ENCODE measurements at regions not wholly inside any gene's neighbourhood (a gene's known extent, or its start where the extent isn't known, plus 50 kb on each side); places are given as distances from the start of the nearest gene placed in this dataset.

DNA sequence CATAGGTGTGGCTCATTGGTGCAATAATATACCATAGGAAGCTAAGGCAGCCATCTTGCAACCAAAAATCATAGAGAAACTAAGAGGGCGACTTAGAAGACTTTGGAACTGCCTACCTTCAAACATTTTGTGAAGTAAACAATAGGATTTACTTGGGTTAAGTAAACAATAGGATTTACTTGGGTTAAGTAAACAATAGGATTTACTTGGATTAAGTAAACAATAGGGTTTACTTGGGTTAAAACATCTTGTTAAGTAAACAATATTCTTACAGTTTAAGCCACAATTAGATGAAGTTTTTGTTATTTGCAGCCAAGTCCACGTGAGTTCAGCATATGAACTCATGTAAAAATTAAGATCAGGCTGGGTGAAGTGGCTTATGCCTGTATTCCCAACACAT, 722.4 kb upstream of the AUTS2 start:
- TF ChIP-seq POLR2A (IDR thresholded peaks at IDR 0.05; ENCODE audit: low read depth) = no peak
- TF ChIP-seq, protein P1, sequence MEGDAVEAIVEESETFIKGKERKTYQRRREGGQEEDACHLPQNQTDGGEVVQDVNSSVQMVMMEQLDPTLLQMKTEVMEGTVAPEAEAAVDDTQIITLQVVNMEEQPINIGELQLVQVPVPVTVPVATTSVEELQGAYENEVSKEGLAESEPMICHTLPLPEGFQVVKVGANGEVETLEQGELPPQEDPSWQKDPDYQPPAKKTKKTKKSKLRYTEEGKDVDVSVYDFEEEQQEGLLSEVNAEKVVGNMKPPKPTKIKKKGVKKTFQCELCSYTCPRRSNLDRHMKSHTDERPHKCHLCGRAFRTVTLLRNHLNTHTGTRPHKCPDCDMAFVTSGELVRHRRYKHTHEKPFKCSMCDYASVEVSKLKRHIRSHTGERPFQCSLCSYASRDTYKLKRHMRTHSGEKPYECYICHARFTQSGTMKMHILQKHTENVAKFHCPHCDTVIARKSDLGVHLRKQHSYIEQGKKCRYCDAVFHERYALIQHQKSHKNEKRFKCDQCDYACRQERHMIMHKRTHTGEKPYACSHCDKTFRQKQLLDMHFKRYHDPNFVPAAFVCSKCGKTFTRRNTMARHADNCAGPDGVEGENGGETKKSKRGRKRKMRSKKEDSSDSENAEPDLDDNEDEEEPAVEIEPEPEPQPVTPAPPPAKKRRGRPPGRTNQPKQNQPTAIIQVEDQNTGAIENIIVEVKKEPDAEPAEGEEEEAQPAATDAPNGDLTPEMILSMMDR (IDR thresholded peaks at IDR 0.05) = no peak

Data from esophagus muscularis mucosa (tissue), 3 donors.